ENCODE measurements at regions not wholly inside any gene's neighbourhood (a gene's known extent, or its start where the extent isn't known, plus 50 kb on each side); places are given as distances from the start of the nearest gene placed in this dataset.

- Histone ChIP-seq H3K27ac (no peak overlapping the region), H3K4me3 (no peak overlapping the region), H3K4me1 (no peaks in the 10 kb centered on the region), H3K9me3 (peaks cover 0 to 25% (median 0%) of the 10 kb centered on the region in 3 donors), H3K27me3 (no peaks in the 10 kb centered on the region), H3K36me3 (replicated peaks in 1 of 2; ENCODE audit: insufficient read depth in 1 of 2, low read depth in 2 of 2) (no peaks in the 10 kb centered on the region)
- intact Hi-C loops (cut with DNase I), result no loop called here
- DNase-seq (no peak), ATAC-seq (no peak)
- no peak for TF ChIP-seq POLR2A (IDR thresholded peaks at IDR 0.05)
- TF ChIP-seq CTCF (IDR thresholded peaks at IDR 0.05), result no peak
- 82 to 86% methylated on average over 2 to 16 of the region's 16 CpGs for WGBS, 2 donors
Observed at GRCh38 chr10:30769361-30769760, 139.8 kb upstream of the LYZL2 start.

- intact Hi-C loops (cut with DNase I), result no loop called here
- DNase-seq, result no peak
Observed at GRCh38 chr10:30765616-30766015, 136.1 kb upstream of the LYZL2 start.

GRCh38 chr10:30765022-30765615, 135.6 kb upstream of the LYZL2 start:
- no peak for TF ChIP-seq CTCF (IDR thresholded peaks at IDR 0.05)
- Histone ChIP-seq H3K27me3 (no peaks in the 10 kb centered on the region), H3K4me3 (no peak overlapping the region), H3K4me1 (no peaks in the 10 kb centered on the region), H3K27ac (no peak overlapping the region), H3K9me3 (peaks cover 0 to 10% (median 0%) of the 10 kb centered on the region in 3 donors), H3K36me3 (replicated peaks in 1 of 2; ENCODE audit: insufficient read depth in 1 of 2, low read depth in 2 of 2) (no peaks in the 10 kb centered on the region)
- DNase-seq (no peak), ATAC-seq (no peak)
- WGBS, 2 donors, result 57 to 62% methylated on average over 9 to 11 of the region's 11 CpGs
- intact Hi-C loops (cut with DNase I), result no loop called here

More at GRCh38 chr10:30765616-30766015, 136.1 kb upstream of the LYZL2 start:
- H3K4me3 ChIP-seq, result no peak overlapping the region
- 16 to 77% methylated on average over 2 to 8 of the region's 8 CpGs for WGBS, 2 donors
- H3K36me3 ChIP-seq (replicated peaks in 1 of 2; ENCODE audit: insufficient read depth in 1 of 2, low read depth in 2 of 2), result no peaks in the 10 kb centered on the region
- no peaks in the 10 kb centered on the region for H3K4me1 ChIP-seq
- no peaks in the 10 kb centered on the region for H3K27me3 ChIP-seq
- ATAC-seq, result no peak
- TF ChIP-seq CTCF (IDR thresholded peaks at IDR 0.05), result no peak
- TF ChIP-seq POLR2A (IDR thresholded peaks at IDR 0.05), result no peak
- H3K27ac ChIP-seq, result no peak overlapping the region
- peaks cover 0 to 15% (median 0%) of the 10 kb centered on the region in 3 donors for H3K9me3 ChIP-seq

- H3K27ac ChIP-seq, result no peak overlapping the region
- H3K36me3 ChIP-seq (replicated peaks in 1 of 2; ENCODE audit: insufficient read depth in 1 of 2, low read depth in 2 of 2), result no peaks in the 10 kb centered on the region
- H3K27me3 ChIP-seq, result no peaks in the 10 kb centered on the region
- ATAC-seq (no peak), DNase-seq (peak in 1 of 4 donors; percentile 33)
- intact Hi-C loops (cut with DNase I), result no loop called here
- 61 to 77% methylated on average over 11 of the region's 11 CpGs for WGBS, 2 donors
- no peaks in the 10 kb centered on the region for H3K4me1 ChIP-seq
- TF ChIP-seq CTCF (IDR thresholded peaks at IDR 0.05) (no peak), POLR2A (IDR thresholded peaks at IDR 0.05) (no peak)
- no peaks in the 10 kb centered on the region for H3K9me3 ChIP-seq
- no peak overlapping the region for H3K4me3 ChIP-seq
Observed at GRCh38 chr10:30763918-30764317, 134.4 kb upstream of the LYZL2 start.

- 58 to 74% methylated on average over 2 of the region's 2 CpGs for WGBS, 2 donors
- no peaks in the 10 kb centered on the region for H3K4me1 ChIP-seq
- TF ChIP-seq CTCF (IDR thresholded peaks at IDR 0.05) (no peak), POLR2A (IDR thresholded peaks at IDR 0.05) (no peak)
- H3K36me3 ChIP-seq (replicated peaks in 1 of 2; ENCODE audit: insufficient read depth in 1 of 2, low read depth in 2 of 2), result no peaks in the 10 kb centered on the region
- no peak for DNase-seq
- no peak overlapping the region for H3K4me3 ChIP-seq
- ATAC-seq, result no peak
- no peaks in the 10 kb centered on the region for H3K9me3 ChIP-seq
- intact Hi-C loops (cut with DNase I), result no loop called here
- H3K27me3 ChIP-seq, result no peaks in the 10 kb centered on the region
- H3K27ac ChIP-seq, result no peak overlapping the region
Observed at GRCh38 chr10:30762620-30763019, 133.1 kb upstream of the LYZL2 start.
